Trophoblast cell (in vitro differentiated cells and primary cell): ENCODE measurements at regions not wholly inside any gene's neighbourhood (a gene's known extent, or its start where the extent isn't known, plus 50 kb on each side); places are given as distances from the start of the nearest gene placed in this dataset.

Experiments
- DNase-seq, 2 donors: peaks; one replicate each; pipeline ENCODE4 v3.0.0-alpha.2; 2016
- H2AFZ ChIP-seq: 2 replicates; pipeline ENCODE4 v1.6.1; 2013; ENCODE audit warnings: low read length, moderate library complexity, mild to moderate bottlenecking; ENCODE audit not compliant: insufficient read depth, poor library complexity
- H2AK5ac ChIP-seq: 2 replicates; pipeline ENCODE4 v1.6.1; 2013; ENCODE audit warnings: mild to moderate bottlenecking, low read length
- H2BK120ac ChIP-seq: 2 replicates; pipeline ENCODE4 v1.6.1; 2013; ENCODE audit warnings: low read length, mild to moderate bottlenecking, moderate library complexity; ENCODE audit not compliant: insufficient read depth, poor library complexity
- H2BK12ac ChIP-seq: 2 replicates; pipeline ENCODE4 v1.6.1; 2013; ENCODE audit warnings: mild to moderate bottlenecking, low read length, moderate library complexity
- H2BK5ac ChIP-seq: 2 replicates; pipeline ENCODE4 v1.6.1; 2013; ENCODE audit warnings: low read length, low read depth, moderate library complexity, mild to moderate bottlenecking; ENCODE audit not compliant: poor library complexity
- H3K14ac ChIP-seq: 2 replicates; pipeline ENCODE4 v1.6.1; 2013; ENCODE audit warnings: mild to moderate bottlenecking, low read length
- H3K18ac ChIP-seq: 2 replicates; pipeline ENCODE4 v1.6.1; 2013; ENCODE audit warnings: mild to moderate bottlenecking, low read length
- H3K23ac ChIP-seq: 2 replicates; pipeline ENCODE4 v1.6.1; 2013; ENCODE audit warnings: low read length
- H3K27ac ChIP-seq: 2 replicates; pipeline ENCODE4 v1.5.1; 2013; ENCODE audit warnings: low read depth, mild to moderate bottlenecking, inconsistent platforms, low read length, moderate library complexity
- H3K27me3 ChIP-seq: 2 replicates; pipeline ENCODE4 v1.6.1; 2013; ENCODE audit warnings: inconsistent platforms, mild to moderate bottlenecking, low read length, moderate library complexity; ENCODE audit not compliant: insufficient read depth
- H3K36me3 ChIP-seq, 2 experiments: 1 replicate in 1 of 2; 2 replicates in 1 of 2; pipeline ENCODE4 v1.6.1; 2013; ENCODE audit warnings: low read length in 2 of 2, mild to moderate bottlenecking in 2 of 2, moderate library complexity in 1 of 2; ENCODE audit not compliant: insufficient read depth in 2 of 2, control insufficient read depth in 1 of 2
- H3K4ac ChIP-seq: 2 replicates; pipeline ENCODE4 v1.6.1; 2013; ENCODE audit warnings: low read depth, mild to moderate bottlenecking, low read length, moderate library complexity
- H3K4me1 ChIP-seq, 2 experiments: 1 replicate in 1 of 2; 2 replicates in 1 of 2; pipeline ENCODE4 v1.6.1; 2013; ENCODE audit warnings: low read length in 2 of 2, mild to moderate bottlenecking in 2 of 2, moderate library complexity in 1 of 2; ENCODE audit not compliant: insufficient read depth in 2 of 2, control insufficient read depth in 1 of 2
- H3K4me2 ChIP-seq: 2 replicates; pipeline ENCODE4 v1.6.1; 2013; ENCODE audit warnings: inconsistent platforms, mild to moderate bottlenecking, low read length, moderate library complexity
- H3K4me3 ChIP-seq: 2 replicates; pipeline ENCODE4 v1.5.1; 2013; ENCODE audit warnings: mild to moderate bottlenecking, low read depth, low read length, inconsistent platforms
- H3K79me1 ChIP-seq: one replicate; pipeline ENCODE4 v1.6.1; 2013; ENCODE audit warnings: low read length
- H3K79me2 ChIP-seq: 2 replicates; pipeline ENCODE4 v1.6.1; 2013; ENCODE audit warnings: low read length, mild to moderate bottlenecking; ENCODE audit not compliant: control insufficient read depth, insufficient read depth, poor library complexity
- H3K9ac ChIP-seq: 2 replicates; pipeline ENCODE4 v1.6.1; 2013; ENCODE audit warnings: mild to moderate bottlenecking, low read length
- H3K9me3 ChIP-seq: 2 replicates; pipeline ENCODE4 v1.6.1; 2013; ENCODE audit warnings: low read depth, mild to moderate bottlenecking, control low read depth, inconsistent platforms, low read length; ENCODE audit not compliant: insufficient read depth
- H4K12ac ChIP-seq: 2 replicates; pipeline ENCODE4 v1.6.1; 2013; ENCODE audit warnings: low read depth, mild to moderate bottlenecking, low read length, moderate library complexity
- H4K8ac ChIP-seq: 2 replicates; pipeline ENCODE4 v1.6.1; 2013; ENCODE audit warnings: low read depth, mild to moderate bottlenecking, low read length, moderate library complexity
- H4K91ac ChIP-seq: one replicate; pipeline ENCODE4 v1.6.1; 2013; ENCODE audit warnings: low read depth, mild to moderate bottlenecking, low read length, moderate library complexity
- WGBS: extraction: QIAGEN DNeasy Blood & Tissue Kit; methylation state at CpG from one replicate; pipeline ENCODE4 v1.1.7; 2013; ENCODE audit warnings: missing lambda C conversion rate; ENCODE audit not compliant: insufficient read length, insufficient coverage; ENCODE audit errors: extremely low coverage; 5-methylcytosine and 5-hydroxymethylcytosine counted together

GRCh38 chr1:204801211-204801610 lies 69.5 kb upstream of the NFASC start:
- H3K27ac ChIP-seq, result no peak overlapping the region
- H4K12ac ChIP-seq, result no peak overlapping the region
- H3K18ac ChIP-seq, result no peak overlapping the region
- H3K14ac ChIP-seq, result no peak overlapping the region
- H2BK5ac ChIP-seq, result no peak overlapping the region
- H2BK12ac ChIP-seq, result no peak overlapping the region
- no peaks in the 10 kb centered on the region for H3K36me3 ChIP-seq
- no peak overlapping the region for H3K4ac ChIP-seq
- no peak overlapping the region for H3K4me2 ChIP-seq
- H2AK5ac ChIP-seq, result no peak overlapping the region
- no peaks in the 10 kb centered on the region for H3K9me3 ChIP-seq
- no peak overlapping the region for H3K23ac ChIP-seq
- no peak overlapping the region for H3K9ac ChIP-seq
- H4K8ac ChIP-seq, result no peak overlapping the region
- no peaks in the 10 kb centered on the region for H3K79me2 ChIP-seq
- no peak overlapping the region for H2BK120ac ChIP-seq
- H3K4me1 ChIP-seq, result no peaks in the 10 kb centered on the region
- H3K79me1 ChIP-seq, result no peaks in the 10 kb centered on the region
- no peak for DNase-seq
- H3K4me3 ChIP-seq, result no peak overlapping the region
- H4K91ac ChIP-seq, result no peak overlapping the region
- no CpG with 5 or more reads among the region's 1 CpG for WGBS
- no peak overlapping the region for H2AFZ ChIP-seq
- no peaks in the 10 kb centered on the region for H3K27me3 ChIP-seq

GRCh38 chr1:204802401-204803175 lies 68.1 kb upstream of the NFASC start:
- Histone ChIP-seq H3K9me3 (no peaks in the 10 kb centered on the region), H2AK5ac (no peak overlapping the region), H3K14ac (no peak overlapping the region), H4K91ac (no peak overlapping the region), H2BK12ac (no peak overlapping the region), H3K4me1 (no peaks in the 10 kb centered on the region), H3K4me3 (no peak overlapping the region), H3K27ac (no peak overlapping the region), H3K36me3 (no peaks in the 10 kb centered on the region), H2BK120ac (no peak overlapping the region), H2BK5ac (no peak overlapping the region), H3K4me2 (no peak overlapping the region), H3K79me2 (no peaks in the 10 kb centered on the region), H2AFZ (no peak overlapping the region), H3K23ac (no peak overlapping the region), H3K79me1 (no peaks in the 10 kb centered on the region), H3K27me3 (no peaks in the 10 kb centered on the region), H3K4ac (no peak overlapping the region), H3K18ac (no peak overlapping the region), H4K12ac (no peak overlapping the region), H3K9ac (no peak overlapping the region), H4K8ac (no peak overlapping the region)
- no peak for DNase-seq
- WGBS, result no CpG with 5 or more reads among the region's 9 CpGs

GRCh38 chr1:204803607-204804006 lies 67.1 kb upstream of the NFASC start:
- Histone ChIP-seq H2BK5ac (no peak overlapping the region), H3K27ac (no peak overlapping the region), H3K9ac (no peak overlapping the region), H3K9me3 (no peaks in the 10 kb centered on the region), H3K18ac (no peak overlapping the region), H3K4me3 (no peak overlapping the region), H3K4ac (no peak overlapping the region), H4K91ac (no peak overlapping the region), H2AK5ac (no peak overlapping the region), H3K79me2 (no peaks in the 10 kb centered on the region), H2BK12ac (no peak overlapping the region), H3K27me3 (no peaks in the 10 kb centered on the region), H2AFZ (no peak overlapping the region), H3K4me1 (no peaks in the 10 kb centered on the region), H4K12ac (no peak overlapping the region), H3K79me1 (no peaks in the 10 kb centered on the region), H3K4me2 (no peak overlapping the region), H4K8ac (no peak overlapping the region), H2BK120ac (no peak overlapping the region), H3K36me3 (no peaks in the 10 kb centered on the region), H3K23ac (no peak overlapping the region), H3K14ac (no peak overlapping the region)
- no CpG with 5 or more reads among the region's 3 CpGs for WGBS
- DNase-seq, result no peak

- no peak overlapping the region for H2BK120ac ChIP-seq
- no peak overlapping the region for H2BK12ac ChIP-seq
- no peak overlapping the region for H4K91ac ChIP-seq
- no peaks in the 10 kb centered on the region for H3K27me3 ChIP-seq
- no peak overlapping the region for H3K9ac ChIP-seq
- no peak overlapping the region for H2BK5ac ChIP-seq
- H3K14ac ChIP-seq, result no peak overlapping the region
- no peaks in the 10 kb centered on the region for H3K79me1 ChIP-seq
- H3K4me3 ChIP-seq, result peak overlapping the region; percentile 65
- peak overlapping the region; percentile 80 for H3K4me2 ChIP-seq
- no CpG with 5 or more reads among the region's 23 CpGs for WGBS
- no peaks in the 10 kb centered on the region for H3K36me3 ChIP-seq
- H4K8ac ChIP-seq, result peak overlapping the region; percentile 33
- H2AFZ ChIP-seq, result peak overlapping the region; percentile 84
- no peak overlapping the region for H3K23ac ChIP-seq
- no peaks in the 10 kb centered on the region for H3K9me3 ChIP-seq
- H4K12ac ChIP-seq, result no peak overlapping the region
- no peak overlapping the region for H3K18ac ChIP-seq
- H3K27ac ChIP-seq, result no peak overlapping the region
- no peaks in the 10 kb centered on the region for H3K79me2 ChIP-seq
- H2AK5ac ChIP-seq, result no peak overlapping the region
- no peaks in the 10 kb centered on the region for H3K4me1 ChIP-seq
- no peak overlapping the region for H3K4ac ChIP-seq
- peak; percentile 75 to 92 for DNase-seq
Measured at GRCh38 chr1:204806943-204807687, 63.5 kb upstream of the NFASC start.
